HEK293T (cell line): ENCODE measurements at regions not wholly inside any gene's neighbourhood (a gene's known extent, or its start where the extent isn't known, plus 50 kb on each side); places are given as distances from the start of the nearest gene placed in this dataset.

Source experiments
- CTCF ChIA-PET: fragments of 350-600 bp; formaldehyde crosslinking; extraction: SDS; loops from one replicate; lab custom pipeline; 2021; ENCODE audit warnings: antibody characterized with exemption, inconsistent platforms; lab: Yijun Ruan, JAX
- POLR2A ChIA-PET: fragments of 350-600 bp; formaldehyde crosslinking; extraction: SDS; loops from one replicate; lab custom pipeline; 2020; ENCODE audit warnings: antibody characterized with exemption, inconsistent platforms; lab: Yijun Ruan, JAX
- DNase-seq: peaks from one replicate; pipeline ENCODE4 v3.0.0; 2012; ENCODE audit warnings: mixed read lengths; ENCODE audit errors: extremely low spot score
- ARNT ChIP-seq: fragments of 450-650 bp; IDR thresholded peaks from 2 replicates; pipeline ENCODE4 v1.6.1; 2017; ENCODE audit warnings: mild to moderate bottlenecking
- BHLHE40 ChIP-seq: fragments of 450-650 bp; IDR thresholded peaks from 2 replicates; pipeline ENCODE4 v1.6.1; 2016; ENCODE audit warnings: mild to moderate bottlenecking, moderate library complexity, borderline replicate concordance
- CTBP1 ChIP-seq: fragments of 450-650 bp; IDR thresholded peaks from 2 replicates; pipeline ENCODE4 v1.6.1; 2016; ENCODE audit warnings: borderline replicate concordance
- ELF4 ChIP-seq: fragments of 450-650 bp; IDR thresholded peaks from 2 replicates; pipeline ENCODE4 v1.6.1; 2017; ENCODE audit warnings: antibody characterized with exemption
- FOXA1 ChIP-seq: fragments of 450-650 bp; IDR thresholded peaks from 2 replicates; pipeline ENCODE4 v1.6.1; 2016; ENCODE audit warnings: mild to moderate bottlenecking
- FOXK2 ChIP-seq: fragments of 450-650 bp; IDR thresholded peaks from 2 replicates; pipeline ENCODE4 v1.6.1; 2016; ENCODE audit warnings: mild to moderate bottlenecking
- FOXM1 ChIP-seq: fragments of 450-650 bp; IDR thresholded peaks from 2 replicates; pipeline ENCODE4 v1.6.1; 2017; ENCODE audit warnings: mild to moderate bottlenecking, borderline replicate concordance
- HDGF ChIP-seq: fragments of 450-650 bp; IDR thresholded peaks from 2 replicates; pipeline ENCODE4 v1.6.1; 2017; ENCODE audit warnings: antibody characterized with exemption, borderline replicate concordance
- L3MBTL2 ChIP-seq: fragments of 450-650 bp; conservative IDR thresholded peaks from 2 replicates; pipeline ENCODE4 v1.6.1; 2016; ENCODE audit warnings: mild to moderate bottlenecking
- LEF1 ChIP-seq: fragments of 450-650 bp; IDR thresholded peaks from 2 replicates; pipeline ENCODE4 v1.6.1; 2017; ENCODE audit warnings: mild to moderate bottlenecking, borderline replicate concordance
- NFRKB ChIP-seq: fragments of 450-650 bp; IDR thresholded peaks from 2 replicates; pipeline ENCODE4 v1.6.1; 2016; ENCODE audit warnings: mild to moderate bottlenecking, moderate library complexity
- PKNOX1 ChIP-seq: fragments of 450-650 bp; IDR thresholded peaks from 2 replicates; pipeline ENCODE4 v1.6.1; 2016
- SP1 ChIP-seq: fragments of 450-650 bp; IDR thresholded peaks from 2 replicates; pipeline ENCODE4 v1.6.1; 2017
- SUZ12 ChIP-seq: fragments of 450-650 bp; IDR thresholded peaks from 2 replicates; pipeline ENCODE4 v1.6.1; 2016; ENCODE audit warnings: mild to moderate bottlenecking
- TARDBP ChIP-seq: fragments of 450-650 bp; IDR thresholded peaks from 2 replicates; pipeline ENCODE4 v1.6.1; 2016
- ZNF384 ChIP-seq: fragments of 450-650 bp; IDR thresholded peaks from 2 replicates; pipeline ENCODE4 v1.6.1; 2016

- ChIA-PET POLR2A (no interaction called here), CTCF (no interaction called here)
- no peak for DNase-seq
- TF ChIP-seq LEF1 (no peak), SP1 (no peak), L3MBTL2 (no peak), CTBP1 (no peak)
These were observed 114.7 kb upstream of the GAP43 start for GRCh38 chr3:115508562-115508961.

- POLR2A ChIA-PET: interaction anchor here (0.6 to 1.8 kb wide), 4 partner anchors 11 to 146 kb away, joined by 4 read pairs; no protein-coding TSS in a partner anchor
These were observed 110.5 kb upstream of the GAP43 start for GRCh38 chr3:115512565-115513415.

GRCh38 chr3:115513416-115513800 is 109.9 kb upstream of the GAP43 start:
- ChIA-PET POLR2A (interaction anchor here (0.6 to 1.8 kb wide), 4 partner anchors 10 to 145 kb away, joined by 4 read pairs; no protein-coding TSS in a partner anchor), CTCF (interaction anchor here (0.7 kb wide), 1 partner anchor 21 kb away, joined by 3 read pairs; no protein-coding TSS in a partner anchor)
- DNase-seq: no peak
- TF ChIP-seq PKNOX1 (peak; percentile 11; the same call in 1 of the 2 replicates), BHLHE40 (no peak)

More at GRCh38 chr3:115512565-115513415, 110.5 kb upstream of the GAP43 start:
- TF ChIP-seq ARNT (no peak; the same call in 1 of the 2 replicates), L3MBTL2 (peak; percentile 57), PKNOX1 (peak; percentile 30; the same call in 1 of the 2 replicates)
- CTCF ChIA-PET: interaction anchor here (0.6 to 0.7 kb wide), 2 partner anchors 22 to 154 kb away, joined by 3 read pairs; no protein-coding TSS in a partner anchor
- DNase-seq: peak; percentile 62

GRCh38 chr3:115517457-115518050 is 105.8 kb upstream of the GAP43 start:
- POLR2A ChIA-PET: no interaction called here
- no peak for DNase-seq
- CTCF ChIA-PET: no interaction called here
- TF ChIP-seq FOXA1 (no peak), SP1 (no peak), ELF4 (no peak), FOXM1 (no peak), TARDBP (no peak), SUZ12 (no peak), L3MBTL2 (no peak), FOXK2 (no peak), HDGF (no peak), LEF1 (no peak), ARNT (no peak), ZNF384 (no peak), BHLHE40 (no peak), CTBP1 (no peak), PKNOX1 (no peak), NFRKB (no peak)

GRCh38 chr3:115518100-115518852 is 105.0 kb upstream of the GAP43 start:
- ChIA-PET POLR2A (no interaction called here), CTCF (no interaction called here)
- peak; percentile 60 for DNase-seq
- TF ChIP-seq CTBP1: 0 out of 2 replicates have a peak, but pooled peaks have one; percentile 38
- TF ChIP-seq ELF4: no peak
- TF ChIP-seq LEF1: no peak
- peak; percentile 86 for TF ChIP-seq PKNOX1

GRCh38 chr3:115520241-115520640 is 103.1 kb upstream of the GAP43 start:
- no peak for DNase-seq
- TF ChIP-seq HDGF: no peak
- TF ChIP-seq L3MBTL2: no peak
- TF ChIP-seq ELF4: no peak
- no peak for TF ChIP-seq TARDBP
- TF ChIP-seq ARNT: no peak
- no peak for TF ChIP-seq FOXA1
- ChIA-PET CTCF (no interaction called here), POLR2A (interaction anchor here (0.6 kb wide), 1 partner anchor 139 kb away, joined by 3 read pairs; no protein-coding TSS in a partner anchor)
